PFSK-1 (cell line): ENCODE measurements at regions not wholly inside any gene's neighbourhood (a gene's known extent, or its start where the extent isn't known, plus 50 kb on each side); places are given as distances from the start of the nearest gene placed in this dataset.

Source experiments
- FOXP2 ChIP-seq: optimal IDR thresholded peaks from 2 replicates; pipeline ENCODE3; 2011; ENCODE audit warnings: borderline replicate concordance, control low read depth, inconsistent platforms; ENCODE audit not compliant: insufficient read depth; ENCODE audit errors: extremely low read length, extremely low read depth
- POLR2AphosphoS5 ChIP-seq: IDR thresholded peaks from 2 replicates; pipeline ENCODE4 v1.6.1; 2012; ENCODE audit warnings: low read depth, mild to moderate bottlenecking, control low read depth, low read length, moderate library complexity
- REST ChIP-seq, 2 experiments: IDR thresholded peaks; 2 replicates each; pipeline versions ENCODE4 v1.6.1 to v1.8.0; 2011 to 2012; ENCODE audit warnings: low read depth in 2 of 2, low read length in 2 of 2, control low read depth in 1 of 2, inconsistent platforms in 1 of 2, mild to moderate bottlenecking in 1 of 2, moderate library complexity in 1 of 2; ENCODE audit not compliant: insufficient read depth in 1 of 2
- SIN3A ChIP-seq: IDR thresholded peaks from 2 replicates; pipeline ENCODE4 v1.6.1; 2012; ENCODE audit warnings: mild to moderate bottlenecking, low read length, moderate library complexity, borderline replicate concordance; ENCODE audit not compliant: insufficient read depth
- TAF1 ChIP-seq: IDR thresholded peaks from 2 replicates; pipeline ENCODE4 v1.6.1; 2012; ENCODE audit warnings: low read length, control low read depth, borderline replicate concordance; ENCODE audit not compliant: insufficient read depth

GRCh38 chr6:144911322-144911721 lies 626.2 kb downstream of the UTRN start:
- TF ChIP-seq SIN3A = no peak

DNA sequence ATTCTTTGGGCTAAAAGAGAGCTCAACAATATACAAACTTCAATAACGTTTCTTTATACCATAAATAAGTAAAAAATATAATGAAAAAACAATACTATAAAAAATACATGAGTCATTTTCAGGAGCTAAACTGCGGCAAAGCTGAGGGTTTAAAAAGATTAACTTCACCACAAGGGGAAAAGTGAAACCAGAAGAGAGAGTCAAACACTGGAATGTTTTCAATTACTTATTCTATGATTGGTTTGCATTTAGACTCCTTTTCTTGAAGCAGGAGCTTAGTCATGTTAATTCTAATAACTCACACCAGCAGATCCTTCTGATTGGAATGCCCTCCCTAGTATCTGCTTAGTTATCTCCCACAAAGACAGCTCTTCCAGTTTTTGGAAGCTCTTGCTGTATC lies 627.3 kb downstream of the UTRN start:
- TF ChIP-seq POLR2AphosphoS5 (no peak), FOXP2 (no peak), TAF1 (no peak), REST (IDR thresholded peaks at IDR 0.05; ENCODE audit: insufficient read depth in 1 of 2, low read depth in 2 of 2, low read length in 2 of 2) (no peak), SIN3A (no peak)

DNA sequence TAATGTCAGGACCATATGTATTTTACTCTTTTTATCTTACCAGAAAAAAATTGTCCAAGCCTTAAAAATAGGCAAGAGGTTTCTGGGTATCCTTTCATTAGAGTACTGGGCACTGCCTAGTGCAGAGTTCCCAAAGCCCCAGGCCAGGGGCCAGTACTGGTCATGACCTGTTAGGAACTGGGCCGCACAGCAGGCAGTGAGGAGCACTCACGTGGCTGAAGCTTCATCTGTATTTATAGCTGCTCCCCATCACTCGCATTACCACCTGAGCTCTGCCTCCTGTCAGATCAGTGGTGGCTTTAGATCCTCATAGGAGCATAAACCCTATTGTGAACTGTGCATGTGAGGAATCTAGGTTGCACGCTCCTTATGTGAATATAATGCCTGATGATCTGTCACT lies 632.9 kb downstream of the UTRN start:
- TF ChIP-seq FOXP2 = no peak
- no peak for TF ChIP-seq REST (IDR thresholded peaks at IDR 0.05; ENCODE audit: insufficient read depth in 1 of 2, low read depth in 2 of 2, low read length in 2 of 2)
- TF ChIP-seq TAF1 = no peak
- no peak for TF ChIP-seq POLR2AphosphoS5
- TF ChIP-seq SIN3A = no peak

- no peak for TF ChIP-seq TAF1
Observed at GRCh38 chr6:144919560-144919959, 634.4 kb downstream of the UTRN start.

DNA sequence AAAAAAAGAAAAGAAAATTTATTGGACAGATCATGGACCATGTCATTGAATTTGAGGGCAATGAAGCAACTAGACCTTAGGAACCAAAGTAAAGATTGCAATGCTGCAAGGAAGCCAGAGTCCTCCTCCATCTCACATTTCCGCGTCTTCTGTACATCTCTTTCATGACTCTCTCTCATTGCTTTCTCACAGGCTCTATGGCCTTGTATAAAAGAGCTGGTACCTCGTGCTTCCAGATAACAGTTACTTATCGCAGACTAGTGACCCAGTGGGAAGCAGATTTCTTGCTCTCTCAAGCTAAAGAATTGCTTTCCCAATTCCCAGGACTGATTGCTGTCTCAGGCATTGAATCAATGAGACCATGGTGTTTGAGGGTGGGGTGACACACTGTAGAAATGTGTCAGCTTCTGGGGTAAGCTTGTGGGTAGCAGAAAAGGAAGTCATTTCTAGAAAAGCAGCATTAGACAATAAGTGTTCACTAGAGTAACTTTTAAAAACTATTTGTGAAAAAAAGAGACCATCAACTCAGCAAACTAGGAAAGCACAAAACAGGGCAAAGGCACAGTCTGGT lies 635.3 kb downstream of the UTRN start:
- no peak for TF ChIP-seq REST (IDR thresholded peaks at IDR 0.05; ENCODE audit: insufficient read depth in 1 of 2, low read depth in 2 of 2, low read length in 2 of 2)
- no peak for TF ChIP-seq FOXP2
- TF ChIP-seq SIN3A = no peak
- no peak for TF ChIP-seq TAF1

- TF ChIP-seq POLR2AphosphoS5 (no peak), FOXP2 (no peak), REST (IDR thresholded peaks at IDR 0.05; ENCODE audit: insufficient read depth in 1 of 2, low read depth in 2 of 2, low read length in 2 of 2) (no peak), SIN3A (no peak), TAF1 (no peak)
Observed at GRCh38 chr6:144921206-144921975, 636.3 kb downstream of the UTRN start.
